HG03159 (cell line): ENCODE measurements at regions not wholly inside any gene's neighbourhood (a gene's known extent, or its start where the extent isn't known, plus 50 kb on each side); places are given as distances from the start of the nearest gene placed in this dataset.
"Not testable (repeated sequence)": the region's sequence is repeated elsewhere in the genome, so short reads cannot be mapped to it uniquely, and the experiment has no call there.

Source experiments
- ATAC-seq: cut with Tn5 transposase; IDR thresholded peaks from one replicate; pipeline ENCODE4 v1.9.1; 2021; ENCODE audit warnings: mild to moderate bottlenecking, moderate library complexity; ENCODE audit not compliant: unreplicated experiment

DNA sequence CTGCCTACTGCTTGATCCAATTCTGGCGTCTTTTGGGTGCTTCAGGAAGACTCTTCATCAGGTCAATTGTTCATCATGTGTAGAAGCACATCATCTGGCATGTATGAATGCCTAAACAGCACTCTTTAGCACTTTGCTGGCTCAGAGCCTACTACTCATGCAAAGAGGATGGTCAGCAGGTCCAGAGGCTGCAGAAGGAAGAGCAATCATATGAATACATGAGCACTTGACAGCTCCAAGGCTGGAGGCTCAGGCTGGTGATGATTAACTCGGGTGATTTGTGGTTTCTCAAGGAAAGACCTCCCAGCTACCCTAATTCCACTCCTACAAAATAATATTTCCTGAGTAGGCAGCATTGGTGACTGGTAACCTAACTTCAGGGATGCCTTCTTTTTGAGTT, 103.8 kb upstream of the CXCL13 start:
- no peak for ATAC-seq

DNA sequence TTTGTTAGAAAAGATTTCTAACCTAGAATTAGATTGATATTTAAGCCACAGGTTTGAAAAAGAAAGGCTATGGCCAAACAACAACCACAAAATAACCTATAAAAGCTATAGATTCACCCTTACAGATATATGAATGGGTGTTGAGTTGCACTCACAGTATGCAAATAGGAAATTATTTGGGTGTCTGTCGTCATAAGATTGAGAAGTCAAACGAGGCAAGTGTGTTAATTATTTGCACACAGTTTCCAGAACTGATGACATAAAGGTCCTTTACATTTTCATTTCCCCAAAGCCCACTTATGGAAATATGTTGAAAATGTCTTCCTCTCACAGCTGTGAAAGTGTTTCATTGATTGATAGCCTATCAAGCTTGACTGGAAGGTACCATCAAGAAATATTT, 101.2 kb upstream of the CXCL13 start:
- ATAC-seq = no peak

DNA sequence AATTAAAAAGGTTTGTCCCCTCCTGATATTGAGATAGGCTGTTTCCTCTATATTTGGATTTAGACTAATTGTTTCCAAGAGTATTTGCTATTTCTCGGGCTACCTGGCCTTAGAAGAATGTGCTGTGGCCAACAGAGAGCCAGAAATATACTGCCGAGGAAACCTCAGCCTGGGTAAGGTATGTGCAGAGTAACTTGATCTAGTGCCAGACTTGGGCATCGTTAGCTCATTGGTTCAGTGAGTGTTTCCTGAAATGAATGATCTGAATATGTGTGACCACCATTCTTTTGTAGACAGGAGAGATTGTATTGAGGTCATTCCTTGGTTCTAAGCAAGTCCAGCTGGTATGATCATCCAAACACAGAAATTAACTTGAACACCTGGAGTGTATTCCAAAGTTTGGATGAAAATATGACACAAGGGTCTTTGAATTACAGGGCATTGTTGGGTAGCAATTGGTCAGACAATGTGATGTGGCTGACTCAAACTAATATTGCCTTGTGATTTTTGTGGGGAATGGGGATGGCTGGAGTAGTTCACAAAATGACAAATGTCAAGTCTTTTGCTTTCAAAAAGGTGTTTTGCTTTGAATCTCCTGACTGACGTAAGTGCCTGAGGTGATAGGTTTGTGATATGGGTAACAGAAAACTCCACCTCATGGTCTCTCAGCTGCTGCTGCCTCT, 100.2 kb upstream of the CXCL13 start:
- no peak for ATAC-seq

DNA sequence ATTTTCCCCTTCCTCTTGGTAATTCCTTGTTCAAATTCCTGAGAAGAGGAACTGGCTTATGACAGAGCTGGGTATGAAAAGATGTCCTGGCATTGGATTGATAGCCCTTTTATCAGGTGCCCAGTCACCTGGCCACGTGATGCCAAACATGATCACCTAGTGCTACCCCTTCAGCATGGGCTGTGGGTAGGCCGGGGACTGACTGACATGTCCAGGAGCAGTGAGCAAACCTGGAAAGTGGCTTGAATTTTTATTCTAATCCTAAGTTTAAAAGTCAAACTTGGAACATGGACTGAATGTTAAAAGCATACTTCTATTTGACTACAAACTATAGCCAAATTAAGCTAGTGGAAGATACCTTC, 99.7 kb upstream of the CXCL13 start:
- ATAC-seq = no peak

DNA sequence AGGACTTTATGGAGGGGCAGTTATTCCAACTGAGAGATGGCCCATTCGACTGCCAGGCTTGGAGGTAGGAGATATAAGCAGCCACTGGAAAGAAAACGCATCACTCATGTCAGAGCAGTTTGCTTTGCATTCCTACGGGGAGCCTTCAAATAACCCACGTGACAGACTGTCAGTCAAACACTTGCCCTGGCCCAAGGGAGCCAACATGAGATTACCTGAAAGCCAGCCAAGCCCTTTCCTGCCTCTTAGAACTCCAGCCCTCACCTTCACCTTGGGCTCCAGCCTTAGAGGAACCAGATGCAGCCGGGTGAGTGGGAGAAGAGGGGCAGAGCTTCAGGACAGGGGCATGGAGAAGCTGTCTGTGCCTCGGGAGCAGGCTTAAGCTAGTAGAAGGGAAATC, 95.3 kb upstream of the CXCL13 start:
- ATAC-seq = no peak

DNA sequence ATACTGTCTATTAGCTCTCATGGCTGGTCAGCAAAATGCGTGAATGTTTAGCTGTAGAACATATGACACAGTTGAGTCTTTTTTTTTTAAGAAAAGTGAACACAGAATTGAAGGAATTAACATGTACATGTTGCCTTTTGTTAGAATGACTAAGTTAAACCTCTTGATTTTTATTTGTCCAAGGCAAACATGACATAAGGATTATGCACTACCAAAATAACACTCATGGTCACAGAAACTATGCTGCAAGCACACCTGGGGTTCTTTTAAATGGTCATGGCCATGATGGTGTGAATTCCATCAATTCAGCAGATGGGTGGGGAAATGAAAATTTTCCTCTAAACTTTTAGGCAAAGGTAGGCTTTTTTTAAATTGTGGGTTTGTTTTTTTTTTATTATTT, 80.1 kb upstream of the CXCL13 start:
- ATAC-seq = no peak

DNA sequence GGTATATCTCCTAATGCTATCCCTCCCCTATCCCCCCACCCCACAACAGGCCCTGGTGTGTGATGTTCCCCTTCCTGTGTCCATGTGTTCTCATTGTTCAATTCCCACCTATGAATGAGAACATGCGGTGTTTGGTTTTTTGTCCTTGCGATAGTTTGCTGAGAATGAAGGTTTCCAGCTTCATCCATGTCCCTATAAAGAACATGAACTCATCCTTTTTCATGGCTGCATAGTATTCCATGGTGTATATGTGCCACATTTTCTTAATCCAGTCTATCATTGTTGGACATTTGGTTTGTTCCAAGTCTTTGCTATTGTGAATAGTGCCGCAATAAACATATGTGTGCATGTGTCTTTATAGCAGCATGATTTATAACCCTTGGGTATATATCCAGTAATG, 77.7 kb upstream of the CXCL13 start:
- ATAC-seq = not testable (repeated sequence)

DNA sequence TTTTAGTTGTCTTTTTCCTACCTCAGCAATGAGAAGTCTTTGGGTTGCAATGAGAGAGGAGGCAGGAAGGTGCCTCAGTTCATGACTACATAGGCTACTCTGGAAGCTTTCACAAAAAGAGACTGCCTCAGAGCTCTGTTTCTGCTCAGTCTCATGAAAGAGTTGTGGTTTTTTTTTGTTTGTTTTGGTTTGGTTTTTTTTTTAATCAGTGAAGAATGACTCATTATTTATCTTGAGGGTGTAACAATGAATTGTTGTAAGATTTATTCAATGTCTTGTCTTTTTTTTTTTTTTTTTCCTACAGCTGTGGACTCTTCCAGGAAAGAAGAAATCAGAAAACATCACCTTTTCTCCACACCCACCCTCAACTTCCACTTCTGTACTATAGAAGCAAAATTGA, 67.5 kb upstream of the CXCL13 start:
- ATAC-seq = no peak

DNA sequence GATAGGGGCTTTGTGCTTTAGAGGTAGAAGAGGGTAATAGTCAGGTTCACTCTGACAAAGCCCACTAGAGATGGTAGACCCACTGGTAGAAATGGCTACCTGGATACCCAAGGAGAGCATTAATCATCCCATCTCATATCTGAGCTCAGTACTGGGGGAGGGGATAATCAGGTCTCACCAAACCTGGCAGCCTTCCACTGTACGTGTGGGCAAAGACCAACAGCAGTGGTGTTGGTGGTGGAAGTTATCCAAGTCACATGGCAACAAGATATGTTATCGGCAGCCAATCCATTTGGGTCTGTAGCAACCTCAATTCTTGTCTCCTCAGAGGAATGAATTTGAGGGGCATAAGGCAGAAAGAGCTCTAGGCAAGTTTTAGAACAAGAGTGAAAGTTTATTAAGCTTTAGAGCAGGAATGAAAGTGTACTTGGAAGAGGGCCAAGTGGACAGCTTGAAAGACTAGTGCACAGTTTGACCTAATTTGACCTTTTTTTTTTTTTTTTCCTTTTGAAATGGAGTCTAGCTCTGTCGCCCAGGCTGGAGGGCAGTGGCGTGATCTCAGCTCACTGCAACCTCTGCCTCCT, 67.0 kb upstream of the CXCL13 start:
- no peak for ATAC-seq
